A673 (cell line): ENCODE measurements at regions not wholly inside any gene's neighbourhood (a gene's known extent, or its start where the extent isn't known, plus 50 kb on each side); places are given as distances from the start of the nearest gene placed in this dataset.

Experiments used
- BruUV-seq: library from RNA; stranded (reverse); fragments of 400-500 nt; replicated peaks from 2 replicates; lab custom pipeline; 2021; lab: Mats Ljungman, UMichigan
- CTCF ChIA-PET: fragments of 300-600 bp; sonication (Branson Sonifier 250); formaldehyde crosslinking; loops from one replicate; lab custom pipeline; 2022; ENCODE audit warnings: antibody characterized with exemption; lab: Charles Lee
- POLR2A ChIA-PET: fragments of 300-600 bp; sonication (Branson Sonifier 250); formaldehyde crosslinking; loops from one replicate; lab custom pipeline; 2022; ENCODE audit warnings: antibody characterized with exemption; ENCODE audit not compliant: low non-redundant PET; lab: Charles Lee
- DNase-seq: peaks from one replicate; pipeline ENCODE4 v3.0.0-alpha.2; 2015; ENCODE audit warnings: low spot score
- H3K27ac ChIP-seq: fragments of 200-600 bp; sonication (generic); 2 replicates; pipeline ENCODE4 v1.5.1; 2016; ENCODE audit warnings: mixed run types, low read depth, mild to moderate bottlenecking, mixed read lengths, antibody characterized with exemption, low read length; ENCODE audit not compliant: poor library complexity, severe bottlenecking
- H3K27me3 ChIP-seq: fragments of 200-600 bp; sonication (generic); replicated peaks from 2 replicates; pipeline ENCODE4 v1.6.1; 2017; ENCODE audit warnings: mixed run types, low read depth, mild to moderate bottlenecking, mixed read lengths, antibody characterized with exemption, low read length; ENCODE audit not compliant: insufficient read depth, poor library complexity
- H3K36me3 ChIP-seq: fragments of 200-600 bp; sonication (generic); 2 replicates; pipeline ENCODE4 v1.6.1; 2016; ENCODE audit warnings: mixed run types, mild to moderate bottlenecking, mixed read lengths, antibody characterized with exemption, low read length; ENCODE audit not compliant: insufficient read depth, poor library complexity, severe bottlenecking
- H3K4me1 ChIP-seq: fragments of 200-600 bp; sonication (generic); 2 replicates; pipeline ENCODE4 v1.6.1; 2017; ENCODE audit warnings: mixed run types, mild to moderate bottlenecking, mixed read lengths, antibody characterized with exemption, low read length; ENCODE audit not compliant: insufficient read depth, poor library complexity, severe bottlenecking
- H3K4me3 ChIP-seq: fragments of 200-600 bp; sonication (generic); 2 replicates; pipeline ENCODE4 v1.5.1; 2016; ENCODE audit warnings: low read depth, mixed run types, mild to moderate bottlenecking, mixed read lengths, low read length; ENCODE audit not compliant: poor library complexity, severe bottlenecking
- H3K9me3 ChIP-seq: fragments of 200-600 bp; sonication (generic); 2 replicates; pipeline ENCODE4 v1.6.1; 2016; ENCODE audit warnings: mixed run types, low read depth, mild to moderate bottlenecking, mixed read lengths, antibody characterized with exemption, low read length; ENCODE audit not compliant: poor library complexity, severe bottlenecking
- EZH2 ChIP-seq: fragments of 200-600 bp; sonication (generic); IDR thresholded peaks from 2 replicates; pipeline ENCODE4 v1.6.1; 2017; ENCODE audit warnings: borderline replicate concordance, low read depth, mild to moderate bottlenecking, mixed read lengths, antibody characterized with exemption, low read length; ENCODE audit not compliant: poor library complexity, severe bottlenecking
- intact Hi-C: fragments of 100-400 bp; cut with micrococcal nuclease; formaldehyde crosslinking; loops from one replicate; pipeline ENCODE4 v1.10.0; 2022; ENCODE audit not compliant: unreplicated experiment
- TF ChIP-seq, protein P1 (sequence below): fragments of 300-800, 200-600 bp; sonication (generic); conservative IDR thresholded peaks from 2 replicates; pipeline ENCODE4 v1.5.1; 2017; ENCODE audit warnings: low read depth, mild to moderate bottlenecking, antibody characterized with exemption, low read length, moderate library complexity, mixed read lengths

DNA sequence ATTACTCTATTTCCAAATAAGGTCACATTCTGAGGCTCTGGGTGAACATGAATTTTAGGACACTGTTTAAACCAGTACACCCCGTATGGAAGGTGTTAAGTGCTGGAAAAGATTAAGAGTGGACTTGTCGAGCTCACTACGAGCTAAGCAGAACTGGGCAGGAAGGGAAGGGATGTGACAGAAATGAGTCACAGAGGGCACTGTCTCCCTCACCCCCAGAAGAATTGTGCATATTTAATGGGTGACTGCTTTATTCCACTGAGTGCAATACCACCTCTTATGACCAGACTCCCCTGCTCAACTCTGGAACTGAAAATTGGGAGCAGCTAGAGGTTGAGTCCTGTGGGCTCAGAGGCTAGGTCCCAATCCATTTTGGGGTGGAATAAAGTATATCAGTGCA lies 187.4 kb upstream of the RPS6KA3 start:
- Histone ChIP-seq H3K27ac (no peak overlapping the region), H3K4me3 (no peak overlapping the region), H3K36me3 (no peaks in the 10 kb centered on the region), H3K4me1 (no peaks in the 10 kb centered on the region), H3K27me3 (no peaks in the 10 kb centered on the region), H3K9me3 (no peaks in the 10 kb centered on the region)
- no TSS peak for BruUV-seq
- no peak for DNase-seq
- TF ChIP-seq EZH2: no peak
- TF ChIP-seq, protein P1, sequence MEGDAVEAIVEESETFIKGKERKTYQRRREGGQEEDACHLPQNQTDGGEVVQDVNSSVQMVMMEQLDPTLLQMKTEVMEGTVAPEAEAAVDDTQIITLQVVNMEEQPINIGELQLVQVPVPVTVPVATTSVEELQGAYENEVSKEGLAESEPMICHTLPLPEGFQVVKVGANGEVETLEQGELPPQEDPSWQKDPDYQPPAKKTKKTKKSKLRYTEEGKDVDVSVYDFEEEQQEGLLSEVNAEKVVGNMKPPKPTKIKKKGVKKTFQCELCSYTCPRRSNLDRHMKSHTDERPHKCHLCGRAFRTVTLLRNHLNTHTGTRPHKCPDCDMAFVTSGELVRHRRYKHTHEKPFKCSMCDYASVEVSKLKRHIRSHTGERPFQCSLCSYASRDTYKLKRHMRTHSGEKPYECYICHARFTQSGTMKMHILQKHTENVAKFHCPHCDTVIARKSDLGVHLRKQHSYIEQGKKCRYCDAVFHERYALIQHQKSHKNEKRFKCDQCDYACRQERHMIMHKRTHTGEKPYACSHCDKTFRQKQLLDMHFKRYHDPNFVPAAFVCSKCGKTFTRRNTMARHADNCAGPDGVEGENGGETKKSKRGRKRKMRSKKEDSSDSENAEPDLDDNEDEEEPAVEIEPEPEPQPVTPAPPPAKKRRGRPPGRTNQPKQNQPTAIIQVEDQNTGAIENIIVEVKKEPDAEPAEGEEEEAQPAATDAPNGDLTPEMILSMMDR: no peak
- ChIA-PET POLR2A (no interaction called here), CTCF (no interaction called here)
- intact Hi-C loops: no loop called here

DNA sequence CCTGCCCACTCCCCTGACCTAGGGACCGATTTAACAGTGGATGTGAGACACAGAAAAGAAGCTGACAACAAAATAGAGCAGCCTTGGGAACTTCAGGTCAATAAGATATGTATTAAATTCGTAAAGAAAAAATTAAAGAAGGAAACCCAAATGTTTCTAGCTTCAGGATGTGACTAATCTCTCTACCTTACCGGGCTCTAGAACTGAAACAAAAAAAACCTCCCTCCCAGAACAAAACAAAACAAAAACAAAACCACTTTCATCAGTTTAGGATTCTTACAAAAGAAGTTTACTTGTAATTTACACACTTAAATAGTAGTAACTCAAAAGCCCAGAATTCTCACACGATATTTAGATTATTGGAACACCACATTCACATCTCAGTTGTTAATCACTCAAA lies 185.8 kb upstream of the RPS6KA3 start:
- ChIA-PET POLR2A (no interaction called here), CTCF (no interaction called here)
- H3K36me3 ChIP-seq: no peaks in the 10 kb centered on the region
- H3K4me3 ChIP-seq: no peak overlapping the region
- DNase-seq: no peak
- no peaks in the 10 kb centered on the region for H3K9me3 ChIP-seq
- no peaks in the 10 kb centered on the region for H3K4me1 ChIP-seq
- H3K27me3 ChIP-seq: peaks cover 2% of the 10 kb centered on the region
- BruUV-seq: no TSS peak
- H3K27ac ChIP-seq: no peak overlapping the region
- TF ChIP-seq EZH2: no peak
- TF ChIP-seq, protein P1: no peak
- intact Hi-C loops: no loop called here

DNA sequence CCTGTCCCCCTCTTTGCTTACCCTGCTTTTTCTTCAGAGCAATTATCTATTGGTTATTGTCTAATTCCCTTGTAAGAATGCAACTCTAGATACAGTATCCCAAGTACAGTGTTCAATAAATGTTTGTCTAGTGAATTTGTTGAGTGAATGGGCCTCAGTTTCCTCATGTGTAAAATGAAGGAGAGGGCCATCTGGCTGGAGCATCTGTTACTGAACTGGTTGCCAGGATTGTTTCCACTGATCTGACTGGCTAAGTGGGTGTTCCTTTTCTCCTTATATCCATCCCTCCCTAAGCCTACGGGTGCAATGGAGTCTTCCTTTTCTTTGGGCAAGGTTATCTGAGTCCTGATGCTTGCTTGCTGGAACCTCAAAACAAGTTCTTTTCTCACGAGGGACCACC lies 185.2 kb upstream of the RPS6KA3 start:
- no peak overlapping the region for H3K27ac ChIP-seq
- no TSS peak for BruUV-seq
- no peak for DNase-seq
- no peaks in the 10 kb centered on the region for H3K9me3 ChIP-seq
- POLR2A ChIA-PET: no interaction called here
- no peak for TF ChIP-seq EZH2
- TF ChIP-seq, protein P1: no peak
- H3K4me1 ChIP-seq: no peaks in the 10 kb centered on the region
- intact Hi-C loops: no loop called here
- H3K27me3 ChIP-seq: peaks cover 2% of the 10 kb centered on the region
- no peaks in the 10 kb centered on the region for H3K36me3 ChIP-seq
- CTCF ChIA-PET: no interaction called here
- no peak overlapping the region for H3K4me3 ChIP-seq
